Astrocyte of the spinal cord (primary cell): ENCODE measurements at regions not wholly inside any gene's neighbourhood (a gene's known extent, or its start where the extent isn't known, plus 50 kb on each side); places are given as distances from the start of the nearest gene placed in this dataset.
A peak's percentile ranks its signal among the peaks of the same experiment; 100 is the strongest.

Source experiments
- DNase-seq: peaks from one replicate; pipeline ENCODE4 v3.0.0; 2011; ENCODE audit warnings: low read depth, low spot score
- H3K4me3 ChIP-seq: 2 replicates; pipeline ENCODE4 v1.5.1; 2011; ENCODE audit warnings: low read depth, mild to moderate bottlenecking, low read length, moderate library complexity
- CTCF ChIP-seq: IDR thresholded peaks from 2 replicates; pipeline ENCODE4 v1.5.1; 2012; ENCODE audit warnings: low read depth, mild to moderate bottlenecking, low read length, inconsistent platforms
- in situ Hi-C: cut with HindIII; loops from 2 replicates; pipeline ENCODE4 v1.10.0; 2017; ENCODE audit warnings: low sequenced_read_pairs

DNA sequence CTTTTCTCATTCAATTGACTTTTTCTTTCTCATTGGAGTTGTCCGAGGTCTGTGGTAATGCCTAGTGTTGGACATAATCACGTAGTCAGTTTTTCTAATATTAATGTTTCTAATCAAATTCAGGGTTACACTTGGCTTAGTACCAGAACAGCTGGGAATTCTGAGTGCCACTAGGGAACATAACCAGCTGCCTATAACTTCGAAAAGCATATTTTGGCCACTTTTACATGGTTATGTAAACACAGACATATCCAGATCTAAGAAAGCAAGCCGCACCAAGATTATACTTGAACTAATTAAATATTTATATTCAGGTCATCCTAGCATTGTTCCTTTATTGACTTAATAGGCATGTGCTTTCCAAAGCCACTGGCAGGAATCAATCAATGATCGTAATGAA is 91.1 kb upstream of the ARHGAP28 start:
- in situ Hi-C loops = no loop called here
- TF ChIP-seq CTCF = no peak
- no peak for DNase-seq
- H3K4me3 ChIP-seq = no peak overlapping the region

DNA sequence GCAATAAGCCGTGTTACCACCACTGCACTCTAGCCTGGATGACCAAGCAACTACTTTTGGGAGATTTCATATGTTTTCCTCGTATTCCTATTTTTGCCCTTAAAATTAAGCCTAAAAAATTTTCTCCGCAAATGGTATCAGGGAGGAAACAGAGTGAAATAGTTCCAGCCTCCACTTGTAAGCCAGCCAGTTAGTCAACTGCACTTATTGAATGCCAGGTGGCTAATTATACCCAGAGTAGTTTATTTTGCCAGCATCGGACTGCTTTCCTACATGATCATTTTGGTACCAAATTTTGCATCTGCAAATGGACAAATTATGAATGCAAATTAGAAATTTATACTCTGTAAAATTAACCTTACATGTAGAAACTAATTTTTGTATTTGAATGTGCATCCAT is 90.2 kb upstream of the ARHGAP28 start:
- TF ChIP-seq CTCF = no peak
- DNase-seq = no peak
- H3K4me3 ChIP-seq = no peak overlapping the region
- in situ Hi-C loops = no loop called here

- H3K4me3 ChIP-seq = no peak overlapping the region
- TF ChIP-seq CTCF = no peak
- no peak for DNase-seq
- in situ Hi-C loops = no loop called here
These were observed 84.5 kb upstream of the ARHGAP28 start for GRCh38 chr18:6644836-6645627.

GRCh38 chr18:6646801-6647200 is 82.7 kb upstream of the ARHGAP28 start:
- in situ Hi-C loops = no loop called here
- peak; percentile 4 for DNase-seq
- TF ChIP-seq CTCF = no peak
- H3K4me3 ChIP-seq = no peak overlapping the region

DNA sequence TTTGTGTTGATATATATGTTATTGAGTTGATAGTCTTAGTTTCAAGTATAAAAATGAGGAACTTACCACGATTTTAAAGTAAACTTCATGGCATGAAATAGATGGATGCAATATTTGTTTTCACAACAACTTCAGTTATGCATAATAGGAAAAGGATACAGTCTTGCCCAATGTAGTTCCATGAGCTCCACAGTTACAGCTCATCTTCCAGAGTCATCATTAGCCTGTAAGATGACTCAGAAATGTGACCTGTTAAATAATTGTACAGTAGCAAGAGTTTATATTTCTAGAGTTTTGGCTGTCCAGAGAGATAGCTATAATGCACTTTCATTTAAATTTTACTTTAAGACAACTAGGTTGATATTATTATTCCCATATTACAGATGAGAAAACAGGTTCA is 80.9 kb upstream of the ARHGAP28 start:
- no peak for DNase-seq
- TF ChIP-seq CTCF = no peak
- no peak overlapping the region for H3K4me3 ChIP-seq
- in situ Hi-C loops = no loop called here

GRCh38 chr18:6649421-6650126 is 79.9 kb upstream of the ARHGAP28 start:
- in situ Hi-C loops = no loop called here
- no peak for DNase-seq
- H3K4me3 ChIP-seq = no peak overlapping the region
- TF ChIP-seq CTCF = no peak
